ENCODE measurements at regions not wholly inside any gene's neighbourhood (a gene's known extent, or its start where the extent isn't known, plus 50 kb on each side); places are given as distances from the start of the nearest gene placed in this dataset.

DNA sequence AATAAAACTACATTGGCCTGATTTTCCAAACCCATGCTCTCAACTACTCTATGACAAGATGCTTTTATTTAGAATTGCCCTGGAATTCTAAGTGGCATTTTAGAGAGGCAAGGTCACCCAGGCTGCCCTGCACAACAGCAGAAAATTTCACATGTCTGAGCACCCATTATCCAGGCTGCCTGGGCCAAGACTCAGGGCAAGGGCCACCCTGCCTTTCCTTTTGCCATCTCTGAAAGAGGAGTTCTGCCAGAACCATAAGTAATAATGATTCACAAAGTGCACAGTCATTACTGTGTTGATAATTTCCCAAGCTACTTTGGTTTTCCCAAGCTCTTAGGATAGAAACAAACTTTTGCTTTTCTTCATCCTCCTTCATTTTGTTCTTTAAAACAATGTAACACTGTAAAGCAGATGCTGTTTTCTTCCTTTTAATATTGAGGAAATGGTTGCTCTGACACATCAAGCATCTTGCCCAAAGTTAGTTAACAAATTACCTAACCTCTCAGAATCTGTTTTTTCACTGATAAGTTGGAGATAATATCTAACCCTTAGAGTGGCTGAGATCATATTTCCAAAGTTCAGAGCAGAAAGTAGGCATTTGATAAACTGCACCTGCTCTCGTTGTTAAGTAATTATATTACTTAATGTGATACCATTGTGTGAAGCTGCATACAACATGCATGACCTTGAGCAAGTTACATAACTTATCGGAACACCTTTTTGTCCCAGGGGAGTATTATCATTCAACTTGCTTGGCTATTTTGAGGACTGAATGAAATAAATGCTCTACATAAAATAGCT, 325.6 kb downstream of the PRELID2 start:
- Mint-ChIP-seq H3K27ac (no peak overlapping the region), H3K27me3 (peaks cover 7% of the 10 kb centered on the region), H3K9me3 (no peaks in the 10 kb centered on the region)

DNA sequence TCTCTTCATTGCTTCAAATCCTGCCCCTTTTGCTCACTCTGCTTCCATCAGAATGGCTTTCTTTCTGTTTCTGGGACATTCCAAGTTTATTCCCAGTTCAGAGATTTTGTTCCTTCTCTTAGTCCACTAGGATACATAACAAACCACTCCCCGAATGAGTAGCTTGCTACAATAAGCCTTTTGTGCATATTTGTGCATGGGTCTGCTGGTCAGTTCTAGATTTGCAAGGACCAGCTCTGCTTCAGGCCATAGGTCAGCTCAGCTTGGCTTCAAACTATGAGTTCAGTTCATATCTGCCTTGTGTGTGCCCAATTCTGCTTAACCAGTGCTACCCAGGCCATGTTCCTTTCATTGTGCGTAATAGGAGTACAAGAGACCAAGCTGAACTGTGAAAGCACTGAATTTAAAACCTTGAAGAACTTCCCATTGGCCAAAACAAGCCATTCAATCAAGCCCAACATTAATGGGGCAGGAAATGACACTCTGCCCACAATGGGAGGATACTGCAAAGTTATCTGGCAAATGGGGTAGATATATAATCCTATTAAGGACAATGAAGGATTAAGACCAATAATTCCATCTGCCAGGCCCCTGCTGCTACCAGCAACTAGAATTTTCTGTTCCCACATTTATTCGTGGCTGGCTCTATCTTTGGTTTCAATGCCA, 328.8 kb downstream of the PRELID2 start:
- Mint-ChIP-seq H3K9me3 (no peaks in the 10 kb centered on the region), H3K4me3 (no peak overlapping the region), H3K27ac (no peak overlapping the region), H3K4me1 (ENCODE audit: unreplicated experiment) (peaks cover 17% of the 10 kb centered on the region), H3K36me3 (no peaks in the 10 kb centered on the region), H3K27me3 (peaks cover 3% of the 10 kb centered on the region)
- no peak for DNase-seq (ENCODE audit: extremely low spot score, unreplicated experiment)
- TF ChIP-seq, protein P1, sequence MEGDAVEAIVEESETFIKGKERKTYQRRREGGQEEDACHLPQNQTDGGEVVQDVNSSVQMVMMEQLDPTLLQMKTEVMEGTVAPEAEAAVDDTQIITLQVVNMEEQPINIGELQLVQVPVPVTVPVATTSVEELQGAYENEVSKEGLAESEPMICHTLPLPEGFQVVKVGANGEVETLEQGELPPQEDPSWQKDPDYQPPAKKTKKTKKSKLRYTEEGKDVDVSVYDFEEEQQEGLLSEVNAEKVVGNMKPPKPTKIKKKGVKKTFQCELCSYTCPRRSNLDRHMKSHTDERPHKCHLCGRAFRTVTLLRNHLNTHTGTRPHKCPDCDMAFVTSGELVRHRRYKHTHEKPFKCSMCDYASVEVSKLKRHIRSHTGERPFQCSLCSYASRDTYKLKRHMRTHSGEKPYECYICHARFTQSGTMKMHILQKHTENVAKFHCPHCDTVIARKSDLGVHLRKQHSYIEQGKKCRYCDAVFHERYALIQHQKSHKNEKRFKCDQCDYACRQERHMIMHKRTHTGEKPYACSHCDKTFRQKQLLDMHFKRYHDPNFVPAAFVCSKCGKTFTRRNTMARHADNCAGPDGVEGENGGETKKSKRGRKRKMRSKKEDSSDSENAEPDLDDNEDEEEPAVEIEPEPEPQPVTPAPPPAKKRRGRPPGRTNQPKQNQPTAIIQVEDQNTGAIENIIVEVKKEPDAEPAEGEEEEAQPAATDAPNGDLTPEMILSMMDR (conservative IDR thresholded peaks at IDR 0.05), result no peak

More for the DNA sequence above, 325.6 kb downstream of the PRELID2 start:
- Mint-ChIP-seq H3K4me3 (no peak overlapping the region), H3K4me1 (ENCODE audit: unreplicated experiment) (peaks cover 17% of the 10 kb centered on the region), H3K36me3 (no peaks in the 10 kb centered on the region)
- DNase-seq (ENCODE audit: extremely low spot score, unreplicated experiment), result no peak
- TF ChIP-seq, protein P1 (conservative IDR thresholded peaks at IDR 0.05), result no peak

DNA sequence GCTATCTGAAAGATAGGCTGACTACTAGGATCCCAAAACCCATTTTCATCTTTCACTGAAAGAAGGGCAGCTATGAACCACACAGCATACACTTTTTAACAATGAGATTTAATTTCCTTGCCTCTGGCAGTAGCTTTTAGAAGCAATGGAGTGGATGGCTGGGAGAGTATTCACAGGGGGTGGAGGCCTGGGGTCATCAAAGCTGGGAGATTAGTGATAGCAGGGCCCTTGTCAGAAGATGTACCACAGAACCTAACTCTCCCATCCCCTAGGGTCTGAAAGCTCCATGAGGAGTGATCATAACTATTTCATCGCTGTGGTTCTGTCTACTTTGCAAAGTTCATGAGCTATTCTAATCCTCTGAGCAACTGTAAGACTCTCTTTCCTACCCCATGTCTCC, 332.2 kb downstream of the PRELID2 start:
- TF ChIP-seq, protein P1 (conservative IDR thresholded peaks at IDR 0.05), result no peak
- Mint-ChIP-seq H3K4me3 (no peak overlapping the region), H3K9me3 (no peaks in the 10 kb centered on the region), H3K4me1 (ENCODE audit: unreplicated experiment) (peaks cover 15% of the 10 kb centered on the region), H3K27me3 (peaks cover 6% of the 10 kb centered on the region), H3K36me3 (no peaks in the 10 kb centered on the region), H3K27ac (no peak overlapping the region)
- no peak for DNase-seq (ENCODE audit: extremely low spot score, unreplicated experiment)

DNA sequence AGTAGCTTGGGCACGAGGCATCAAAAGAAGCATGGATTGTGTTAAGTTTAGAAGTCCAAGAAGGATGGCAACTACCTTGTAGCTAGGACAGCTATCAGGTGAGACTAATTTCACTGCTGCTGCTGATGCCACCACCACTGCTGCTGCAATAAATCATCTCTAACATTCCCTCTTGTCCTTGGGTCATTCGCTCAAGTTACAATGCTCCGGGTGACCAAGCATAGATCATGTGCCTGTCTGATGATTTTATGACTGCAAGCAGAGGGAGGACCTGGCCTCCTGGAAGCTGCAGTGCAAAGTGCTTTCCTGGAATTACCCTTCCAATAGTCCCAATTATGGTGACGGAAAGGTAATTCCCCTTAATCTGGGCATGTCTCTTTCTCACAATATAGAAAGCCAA, 334.4 kb downstream of the PRELID2 start:
- Mint-ChIP-seq H3K27ac (no peak overlapping the region), H3K4me1 (ENCODE audit: unreplicated experiment) (peaks cover 15% of the 10 kb centered on the region), H3K9me3 (no peaks in the 10 kb centered on the region), H3K27me3 (peaks cover 6% of the 10 kb centered on the region), H3K4me3 (no peak overlapping the region), H3K36me3 (no peaks in the 10 kb centered on the region)
- TF ChIP-seq, protein P1 (conservative IDR thresholded peaks at IDR 0.05), result no peak
- DNase-seq (ENCODE audit: extremely low spot score, unreplicated experiment), result no peak

DNA sequence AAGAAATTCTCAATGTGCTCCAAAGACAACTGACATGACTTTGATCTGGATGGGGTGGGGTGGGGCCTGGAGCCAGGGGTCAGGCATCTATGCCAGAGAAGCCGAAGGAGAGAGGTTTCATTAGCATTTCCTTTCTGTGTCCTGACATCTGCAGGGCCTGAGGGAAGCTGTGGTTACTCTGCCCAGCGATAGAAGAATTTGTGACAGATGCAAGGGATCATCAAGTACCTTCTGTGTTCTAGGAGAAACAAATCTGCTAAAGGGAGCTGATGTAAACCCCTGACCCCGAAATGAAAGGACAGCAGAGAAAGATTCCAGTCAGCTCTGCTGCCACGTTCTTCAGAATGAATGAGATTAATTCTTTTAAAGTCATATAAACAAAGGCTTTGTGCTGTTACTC, 335.7 kb downstream of the PRELID2 start:
- TF ChIP-seq, protein P1 (conservative IDR thresholded peaks at IDR 0.05), result no peak
- no peak for DNase-seq (ENCODE audit: extremely low spot score, unreplicated experiment)
- H3K27me3 Mint-ChIP-seq, result peaks cover 6% of the 10 kb centered on the region
- H3K4me1 Mint-ChIP-seq (ENCODE audit: unreplicated experiment), result peaks cover 15% of the 10 kb centered on the region
- no peaks in the 10 kb centered on the region for H3K9me3 Mint-ChIP-seq
- no peak overlapping the region for H3K27ac Mint-ChIP-seq
- no peak overlapping the region for H3K4me3 Mint-ChIP-seq
- no peaks in the 10 kb centered on the region for H3K36me3 Mint-ChIP-seq
